Tibial nerve (tissue), 4 donors: ENCODE measurements at regions not wholly inside any gene's neighbourhood (a gene's known extent, or its start where the extent isn't known, plus 50 kb on each side); places are given as distances from the start of the nearest gene placed in this dataset.

Experiments used
- EP300 ChIP-seq, 2 donors: sonication (generic); formaldehyde crosslinking; IDR thresholded peaks; one replicate each; pipeline ENCODE4 v1.6.1; 2017; ENCODE audit warnings: antibody characterized with exemption in 2 of 2, mild to moderate bottlenecking in 1 of 2
- POLR2A ChIP-seq, 2 donors: fragments of 450-650 bp; IDR thresholded peaks; one replicate each; pipeline ENCODE4 v1.6.1; 2017; ENCODE audit warnings: antibody characterized with exemption in 2 of 2, mild to moderate bottlenecking in 2 of 2, moderate library complexity in 2 of 2
- TF ChIP-seq, protein P1 (sequence below), 5 experiments: fragments of 200-600 bp in 3 of 5; fragments of 450-650 bp in 2 of 5; sonication (generic) in 3 of 5; IDR thresholded peaks; one replicate each; pipeline ENCODE4 v1.5.1; 2016 to 2019; ENCODE audit warnings: antibody characterized with exemption in 5 of 5, mild to moderate bottlenecking in 3 of 5, moderate library complexity in 2 of 5

DNA sequence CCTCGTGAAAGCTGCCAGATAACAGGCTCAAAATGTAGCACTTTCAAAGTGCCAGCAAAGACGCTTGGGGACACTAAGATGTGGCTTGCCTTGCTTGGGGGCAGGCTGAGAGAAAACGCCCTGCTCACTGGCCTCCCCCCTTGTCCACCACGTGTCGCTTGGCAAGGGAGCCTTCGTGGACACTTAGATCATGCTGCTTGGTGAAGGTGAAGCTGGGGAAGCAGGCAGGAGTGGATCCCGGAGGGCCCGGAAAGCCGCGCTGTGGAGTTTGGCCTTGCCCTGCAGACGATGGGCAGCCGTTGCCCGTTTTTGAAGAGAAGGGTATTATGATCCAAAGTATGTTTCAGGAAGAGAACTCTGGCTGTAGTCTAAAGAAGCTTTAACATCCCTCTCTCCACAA lies 53.4 kb upstream of the BDKRB2 start:
- TF ChIP-seq, protein P1, sequence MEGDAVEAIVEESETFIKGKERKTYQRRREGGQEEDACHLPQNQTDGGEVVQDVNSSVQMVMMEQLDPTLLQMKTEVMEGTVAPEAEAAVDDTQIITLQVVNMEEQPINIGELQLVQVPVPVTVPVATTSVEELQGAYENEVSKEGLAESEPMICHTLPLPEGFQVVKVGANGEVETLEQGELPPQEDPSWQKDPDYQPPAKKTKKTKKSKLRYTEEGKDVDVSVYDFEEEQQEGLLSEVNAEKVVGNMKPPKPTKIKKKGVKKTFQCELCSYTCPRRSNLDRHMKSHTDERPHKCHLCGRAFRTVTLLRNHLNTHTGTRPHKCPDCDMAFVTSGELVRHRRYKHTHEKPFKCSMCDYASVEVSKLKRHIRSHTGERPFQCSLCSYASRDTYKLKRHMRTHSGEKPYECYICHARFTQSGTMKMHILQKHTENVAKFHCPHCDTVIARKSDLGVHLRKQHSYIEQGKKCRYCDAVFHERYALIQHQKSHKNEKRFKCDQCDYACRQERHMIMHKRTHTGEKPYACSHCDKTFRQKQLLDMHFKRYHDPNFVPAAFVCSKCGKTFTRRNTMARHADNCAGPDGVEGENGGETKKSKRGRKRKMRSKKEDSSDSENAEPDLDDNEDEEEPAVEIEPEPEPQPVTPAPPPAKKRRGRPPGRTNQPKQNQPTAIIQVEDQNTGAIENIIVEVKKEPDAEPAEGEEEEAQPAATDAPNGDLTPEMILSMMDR (IDR thresholded peaks at IDR 0.05): no peak
- TF ChIP-seq EP300 (IDR thresholded peaks at IDR 0.05): no peak
- TF ChIP-seq POLR2A (IDR thresholded peaks at IDR 0.05): no peak
